Glomerular visceral epithelial cell (primary cell): ENCODE measurements at regions not wholly inside any gene's neighbourhood (a gene's known extent, or its start where the extent isn't known, plus 50 kb on each side); places are given as distances from the start of the nearest gene placed in this dataset.

Experiments
- DNase-seq: peaks from one replicate; pipeline ENCODE4 v3.0.0-alpha.2; 2016; ENCODE audit errors: extremely low spot score

DNA sequence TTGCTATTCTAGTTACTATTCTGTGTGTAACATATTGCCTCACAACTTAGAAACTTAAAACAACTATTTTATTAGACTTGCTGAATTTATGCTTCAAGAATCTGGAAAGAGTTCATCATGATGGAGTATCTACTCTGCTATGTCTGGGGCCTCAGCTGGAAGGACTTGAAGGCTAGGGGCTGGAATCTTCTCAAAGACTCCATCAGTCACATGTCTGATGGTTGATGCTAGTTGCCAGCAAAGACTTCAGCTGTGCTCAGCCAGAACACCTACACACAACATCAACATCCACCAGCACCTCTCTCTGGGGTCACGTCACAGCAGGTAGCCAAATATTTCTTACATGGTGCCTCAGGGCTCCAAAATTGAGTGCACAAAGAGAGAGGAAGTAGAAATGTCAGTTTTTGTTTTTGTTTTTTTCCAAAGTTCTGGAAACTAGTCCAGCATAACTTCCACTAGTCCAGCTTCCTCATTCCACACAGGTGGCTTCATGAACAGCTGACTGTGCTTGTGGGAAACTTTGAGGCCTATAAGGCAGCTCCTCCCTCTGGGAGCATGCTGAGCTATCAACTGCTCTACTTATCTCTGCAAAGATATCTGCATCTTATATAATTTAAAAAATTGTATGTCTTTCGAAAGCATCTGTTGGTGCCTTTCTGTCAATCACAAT is 325.4 kb upstream of the AGTR1 start:
- DNase-seq = peak; percentile 10

GRCh38 chr3:148373961-148374360 is 323.7 kb upstream of the AGTR1 start:
- no peak for DNase-seq

DNA sequence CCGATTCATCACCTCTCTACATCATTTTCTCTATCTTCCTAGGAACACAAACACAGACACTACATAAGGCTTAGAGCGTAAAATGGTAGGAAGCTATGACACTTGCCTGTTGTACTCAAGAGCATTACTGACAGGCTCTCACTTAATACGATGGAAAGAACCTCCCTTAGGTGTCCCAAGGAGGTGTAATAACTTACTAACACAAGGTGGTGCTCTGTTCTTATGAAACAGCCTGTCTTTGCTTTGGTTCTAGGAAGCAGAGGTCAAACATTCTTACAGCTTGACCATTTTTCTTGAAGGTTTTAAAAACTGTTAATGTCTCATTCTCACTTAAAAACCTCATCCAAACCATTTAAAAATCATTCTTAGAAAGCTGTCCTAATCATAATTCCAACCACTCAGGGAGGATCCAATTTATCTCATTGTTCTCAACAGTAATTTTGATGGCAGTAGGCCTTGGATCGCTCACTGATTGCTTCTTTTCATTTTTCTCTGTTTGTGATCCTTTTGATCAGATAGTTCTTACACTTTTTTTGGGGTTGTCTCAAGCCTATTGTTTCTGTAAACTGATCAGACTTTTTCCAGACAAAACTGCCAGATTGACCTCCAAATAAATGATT is 317.8 kb upstream of the AGTR1 start:
- peak; percentile 42 for DNase-seq

DNA sequence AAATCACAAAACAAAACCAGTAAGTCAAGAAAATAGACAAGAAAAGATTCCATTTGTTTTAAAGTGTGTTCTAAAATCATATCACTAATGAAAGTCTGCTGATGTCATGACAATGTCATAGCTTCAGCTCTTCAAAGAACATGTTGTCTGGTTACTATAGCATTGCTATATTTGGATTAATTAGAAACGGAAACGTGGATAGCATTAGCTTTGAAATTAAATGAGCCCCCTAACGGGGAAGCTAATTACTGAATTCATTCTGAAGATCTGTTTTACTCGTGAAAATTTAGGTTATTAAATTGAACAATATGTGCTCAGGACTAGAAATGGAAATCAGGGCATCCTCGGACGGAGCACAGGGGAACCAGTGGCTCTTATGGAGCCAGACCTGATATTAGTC is 316.7 kb upstream of the AGTR1 start:
- no peak for DNase-seq

DNA sequence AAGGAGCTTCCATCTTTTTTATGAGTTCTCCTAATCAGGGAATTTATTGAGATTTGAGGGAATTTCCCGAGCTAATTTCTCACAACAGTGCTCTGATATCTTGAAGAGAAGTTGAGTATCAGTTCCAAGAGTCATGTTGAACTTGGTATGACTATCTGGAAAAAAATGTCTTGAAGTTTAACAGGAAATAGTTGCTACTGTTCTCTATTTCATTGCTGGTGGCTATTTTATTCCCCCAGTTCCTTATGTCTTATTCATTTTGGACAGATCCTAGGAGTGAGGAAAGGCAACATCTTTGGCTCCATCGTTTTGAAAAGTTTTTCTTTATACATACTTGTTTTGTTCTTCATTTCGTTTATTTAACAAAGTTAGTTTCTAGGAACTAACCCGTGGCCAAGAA is 307.8 kb upstream of the AGTR1 start:
- DNase-seq = no peak

DNA sequence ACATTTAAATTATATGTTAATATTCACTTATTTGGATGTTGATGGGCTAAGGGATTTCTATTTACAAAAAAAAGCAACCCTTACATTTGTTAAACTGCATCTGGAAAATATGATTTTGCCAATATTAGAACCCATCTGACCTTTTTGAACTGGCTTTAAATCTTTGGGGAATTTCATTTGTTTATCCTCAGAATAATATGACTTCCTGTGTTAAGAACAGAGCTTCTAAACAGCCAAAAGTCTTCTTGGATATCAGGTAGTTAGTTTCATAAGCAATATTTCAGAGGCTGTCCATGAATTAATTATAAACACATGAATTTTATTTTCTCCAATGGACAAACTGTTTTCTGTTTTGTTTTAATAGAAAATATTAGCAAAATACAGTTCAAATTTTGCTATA is 301.9 kb upstream of the AGTR1 start:
- no peak for DNase-seq

- DNase-seq = no peak
These were observed 296.9 kb upstream of the AGTR1 start for GRCh38 chr3:148400754-148401153.

DNA sequence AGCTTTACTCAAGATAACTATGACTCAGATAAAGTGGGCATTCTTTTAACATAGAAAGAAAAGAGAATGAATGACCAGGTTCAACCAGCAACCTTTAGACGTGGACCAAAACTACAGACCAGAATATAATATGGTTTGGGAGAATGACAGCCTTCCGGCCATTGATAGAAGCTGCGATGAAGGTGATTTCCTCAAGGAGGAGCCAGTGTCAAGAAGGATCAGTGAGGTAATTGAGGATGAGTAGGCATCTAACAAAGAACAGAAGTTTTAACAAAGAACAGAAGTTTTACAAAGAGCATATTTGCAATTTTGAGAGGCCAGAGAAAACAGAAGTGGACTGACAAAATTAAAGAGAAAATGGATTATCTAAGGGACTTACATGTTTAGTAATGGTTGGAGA is 289.0 kb upstream of the AGTR1 start:
- no peak for DNase-seq

- DNase-seq = no peak
These were observed 277.5 kb upstream of the AGTR1 start for GRCh38 chr3:148420242-148420641.

- DNase-seq = no peak
These were observed 268.7 kb upstream of the AGTR1 start for GRCh38 chr3:148428862-148429605.

- DNase-seq = no peak
These were observed 264.0 kb upstream of the AGTR1 start for GRCh38 chr3:148433665-148434064.

- no peak for DNase-seq
These were observed 262.2 kb upstream of the AGTR1 start for GRCh38 chr3:148435534-148435933.

DNA sequence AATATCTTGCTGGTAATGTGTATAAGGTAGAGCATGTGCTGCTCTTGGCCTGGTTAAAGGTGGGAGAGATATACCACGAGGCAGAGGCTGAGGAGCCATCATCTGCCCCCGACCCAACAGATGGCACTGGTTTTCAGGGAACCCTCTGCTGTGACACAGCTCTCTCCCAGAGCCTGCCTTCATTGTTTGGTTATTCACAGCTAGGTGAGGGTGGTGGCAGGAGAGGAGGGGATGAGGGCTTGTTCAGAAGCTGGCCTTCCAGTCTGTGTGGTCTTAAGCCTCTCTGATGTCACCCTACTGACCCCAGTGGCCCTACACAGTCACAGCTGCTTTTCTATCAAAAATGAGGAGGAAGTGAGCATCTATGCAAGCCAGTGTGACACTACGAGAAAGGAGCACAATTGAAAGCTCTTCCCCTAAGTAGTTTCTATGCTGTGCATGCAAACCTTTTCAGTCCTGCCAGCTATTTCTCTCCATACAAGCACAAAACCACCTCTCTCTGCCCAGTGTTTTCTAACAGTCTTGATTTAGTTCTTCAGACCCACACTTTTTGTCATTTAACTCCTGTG is 258.4 kb upstream of the AGTR1 start:
- DNase-seq = no peak

- DNase-seq = no peak
These were observed 256.5 kb upstream of the AGTR1 start for GRCh38 chr3:148441191-148441590.

- DNase-seq = no peak
These were observed 246.9 kb upstream of the AGTR1 start for GRCh38 chr3:148450819-148451218.

- no peak for DNase-seq
These were observed 245.7 kb upstream of the AGTR1 start for GRCh38 chr3:148451969-148452368.

DNA sequence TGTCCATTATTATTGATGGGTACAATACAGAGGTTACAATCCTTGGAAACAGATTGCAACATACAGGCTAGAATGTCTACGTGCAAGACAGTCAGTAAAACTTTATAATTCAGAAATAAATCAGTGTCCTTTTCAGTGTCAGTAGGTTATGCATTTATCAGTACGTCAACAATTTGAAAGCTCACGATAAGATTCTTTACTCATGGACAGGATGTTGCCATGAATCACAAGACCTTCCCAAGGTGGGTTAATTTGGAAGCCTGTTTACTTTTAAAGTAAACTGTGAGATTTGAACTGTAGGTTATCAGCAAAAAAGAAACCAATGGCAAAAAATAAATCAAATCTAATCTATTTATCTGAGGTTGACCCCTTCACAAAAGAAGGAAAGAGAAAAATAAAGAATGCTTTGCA is 243.9 kb upstream of the AGTR1 start:
- no peak for DNase-seq

DNA sequence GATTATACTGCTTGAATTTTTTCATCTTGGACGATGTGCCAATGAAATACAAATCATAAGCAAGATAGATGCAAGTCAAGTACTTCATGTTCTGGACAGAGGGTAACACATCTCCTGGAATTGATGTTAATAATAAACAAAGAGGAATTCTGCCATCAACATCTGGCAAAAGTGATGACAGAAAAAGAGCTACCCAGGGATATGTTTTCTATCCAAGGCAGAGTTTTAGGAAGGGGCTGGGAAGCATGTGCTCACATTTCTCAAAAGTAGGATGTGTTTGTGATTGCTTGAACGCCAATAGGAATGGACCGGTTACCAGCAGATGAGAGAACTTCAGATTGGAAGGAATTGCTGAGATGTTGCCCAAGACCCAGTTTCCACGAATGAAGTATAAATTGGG is 242.6 kb upstream of the AGTR1 start:
- DNase-seq = no peak

- DNase-seq = no peak
These were observed 239.8 kb upstream of the AGTR1 start for GRCh38 chr3:148457886-148458285.

- DNase-seq = no peak
These were observed 237.7 kb upstream of the AGTR1 start for GRCh38 chr3:148459931-148460513.

DNA sequence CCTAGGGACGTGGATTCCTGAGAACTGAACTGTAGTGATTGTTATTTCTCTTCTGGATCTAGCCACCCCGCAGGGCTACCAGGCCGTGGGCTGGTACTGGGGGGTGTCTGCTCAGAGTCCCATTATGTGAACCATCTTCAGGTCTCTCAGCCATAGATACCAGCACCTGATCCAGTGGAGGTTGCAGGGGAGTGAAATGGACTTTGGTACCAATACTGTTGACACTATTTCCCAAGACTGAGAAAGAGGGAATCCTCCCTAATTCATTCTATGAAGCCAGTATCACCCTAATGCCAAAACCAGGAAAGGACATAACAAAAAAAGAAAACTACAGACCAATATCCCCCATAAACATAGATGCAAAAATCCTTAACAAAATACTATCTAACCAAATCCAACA is 237.0 kb upstream of the AGTR1 start:
- no peak for DNase-seq

GRCh38 chr3:148464246-148464645 is 233.5 kb upstream of the AGTR1 start:
- peak; percentile 3 for DNase-seq
